T-helper 2 cell treated with Interferon-gamma antibody and Interleukin-4, amounts not matched to agents 5 μg/mL and 100 μg/mL, for 36 hours (primary cell): ENCODE measurements at regions not wholly inside any gene's neighbourhood (a gene's known extent, or its start where the extent isn't known, plus 50 kb on each side); places are given as distances from the start of the nearest gene placed in this dataset.
"Not testable (repeated sequence)": the region's sequence is repeated elsewhere in the genome, so short reads cannot be mapped to it uniquely, and the experiment has no call there.

ENCODE experiments used
- DNase-seq: peaks from one replicate; pipeline ENCODE4 v3.0.0; 2021; ENCODE audit warnings: low spot score
- H3K27ac Mint-ChIP-seq: one replicate; pipeline ENCODE4 v1.8.0; 2021; ENCODE audit warnings: mild to moderate bottlenecking, mixed read lengths
- H3K27me3 Mint-ChIP-seq: one replicate; pipeline ENCODE4 v1.8.0; 2021; ENCODE audit warnings: low read depth, mixed read lengths
- H3K36me3 Mint-ChIP-seq: one replicate; pipeline ENCODE4 v1.8.0; 2021; ENCODE audit warnings: low read depth, mixed read lengths
- H3K4me1 Mint-ChIP-seq: one replicate; pipeline ENCODE4 v1.8.0; 2021; ENCODE audit warnings: low read depth, mixed read lengths
- H3K4me3 Mint-ChIP-seq: one replicate; pipeline ENCODE4 v1.8.0; 2022; ENCODE audit warnings: mild to moderate bottlenecking, moderate library complexity, mixed read lengths
- H3K9me3 Mint-ChIP-seq: one replicate; pipeline ENCODE4 v1.8.0; 2021; ENCODE audit warnings: mixed read lengths

- no peaks in the 10 kb centered on the region for H3K4me1 Mint-ChIP-seq
- DNase-seq: no peak
- H3K36me3 Mint-ChIP-seq: peaks cover 1% of the 10 kb centered on the region
- no peak overlapping the region for H3K27ac Mint-ChIP-seq
- peaks cover 32% of the 10 kb centered on the region for H3K9me3 Mint-ChIP-seq
- no peak overlapping the region for H3K4me3 Mint-ChIP-seq
- H3K27me3 Mint-ChIP-seq: no peaks in the 10 kb centered on the region
These were observed 2221.6 kb upstream of the AGA start for GRCh38 chr4:179663641-179664429.

- H3K4me3 Mint-ChIP-seq: no peak overlapping the region
- peaks cover 32% of the 10 kb centered on the region for H3K9me3 Mint-ChIP-seq
- H3K27me3 Mint-ChIP-seq: no peaks in the 10 kb centered on the region
- no peak overlapping the region for H3K27ac Mint-ChIP-seq
- no peak for DNase-seq
- no peaks in the 10 kb centered on the region for H3K4me1 Mint-ChIP-seq
- peaks cover 1% of the 10 kb centered on the region for H3K36me3 Mint-ChIP-seq
These were observed 2222.3 kb upstream of the AGA start for GRCh38 chr4:179664430-179665027.

GRCh38 chr4:179666226-179666625 is 2224.0 kb upstream of the AGA start:
- Mint-ChIP-seq H3K4me1 (no peaks in the 10 kb centered on the region), H3K36me3 (peaks cover 1% of the 10 kb centered on the region), H3K27me3 (no peaks in the 10 kb centered on the region), H3K27ac (no peak overlapping the region), H3K9me3 (peaks cover 21% of the 10 kb centered on the region), H3K4me3 (no peak overlapping the region)
- DNase-seq: no peak

GRCh38 chr4:179671609-179672008 is 2229.4 kb upstream of the AGA start:
- Mint-ChIP-seq H3K27me3 (no peaks in the 10 kb centered on the region), H3K27ac (no peak overlapping the region), H3K9me3 (peaks cover 15% of the 10 kb centered on the region), H3K4me3 (no peak overlapping the region), H3K4me1 (no peaks in the 10 kb centered on the region), H3K36me3 (no peaks in the 10 kb centered on the region)
- DNase-seq: no peak

- H3K27me3 Mint-ChIP-seq: no peaks in the 10 kb centered on the region
- peaks cover 47% of the 10 kb centered on the region for H3K9me3 Mint-ChIP-seq
- no peak overlapping the region for H3K27ac Mint-ChIP-seq
- no peaks in the 10 kb centered on the region for H3K36me3 Mint-ChIP-seq
- no peak for DNase-seq
- no peaks in the 10 kb centered on the region for H3K4me1 Mint-ChIP-seq
- H3K4me3 Mint-ChIP-seq: no peak overlapping the region
These were observed 2236.0 kb upstream of the AGA start for GRCh38 chr4:179678093-179678814.

GRCh38 chr4:179683661-179684060 is 2241.4 kb upstream of the AGA start:
- H3K27me3 Mint-ChIP-seq, H3K4me1 Mint-ChIP-seq, DNase-seq, H3K36me3 Mint-ChIP-seq, H3K27ac Mint-ChIP-seq, H3K4me3 Mint-ChIP-seq: not testable (repeated sequence)
- H3K9me3 Mint-ChIP-seq: peaks cover 28% of the 10 kb centered on the region

- Mint-ChIP-seq H3K36me3 (no peaks in the 10 kb centered on the region), H3K4me3 (no peak overlapping the region), H3K9me3 (peaks cover 25% of the 10 kb centered on the region), H3K27ac (no peak overlapping the region), H3K27me3 (no peaks in the 10 kb centered on the region), H3K4me1 (no peaks in the 10 kb centered on the region)
- no peak for DNase-seq
These were observed 2250.0 kb upstream of the AGA start for GRCh38 chr4:179692222-179692621.

- H3K36me3 Mint-ChIP-seq: no peaks in the 10 kb centered on the region
- H3K4me3 Mint-ChIP-seq: no peak overlapping the region
- H3K27me3 Mint-ChIP-seq: no peaks in the 10 kb centered on the region
- no peak for DNase-seq
- no peak overlapping the region for H3K27ac Mint-ChIP-seq
- no peaks in the 10 kb centered on the region for H3K4me1 Mint-ChIP-seq
- H3K9me3 Mint-ChIP-seq: peaks cover 33% of the 10 kb centered on the region
These were observed 2252.9 kb upstream of the AGA start for GRCh38 chr4:179695175-179695574.

GRCh38 chr4:179698321-179698720 is 2256.1 kb upstream of the AGA start:
- DNase-seq: no peak
- H3K9me3 Mint-ChIP-seq: peaks cover 26% of the 10 kb centered on the region
- no peak overlapping the region for H3K27ac Mint-ChIP-seq
- no peaks in the 10 kb centered on the region for H3K4me1 Mint-ChIP-seq
- H3K27me3 Mint-ChIP-seq: no peaks in the 10 kb centered on the region
- H3K4me3 Mint-ChIP-seq: no peak overlapping the region
- no peaks in the 10 kb centered on the region for H3K36me3 Mint-ChIP-seq

- Mint-ChIP-seq H3K36me3 (no peaks in the 10 kb centered on the region), H3K27me3 (no peaks in the 10 kb centered on the region), H3K4me3 (no peak overlapping the region), H3K9me3 (peaks cover 4% of the 10 kb centered on the region), H3K4me1 (no peaks in the 10 kb centered on the region), H3K27ac (no peak overlapping the region)
- DNase-seq: no peak
These were observed 2267.9 kb upstream of the AGA start for GRCh38 chr4:179709961-179710624.

GRCh38 chr4:179719766-179720450 is 2277.7 kb upstream of the AGA start:
- no peak for DNase-seq
- Mint-ChIP-seq H3K36me3 (no peaks in the 10 kb centered on the region), H3K4me1 (no peaks in the 10 kb centered on the region), H3K4me3 (no peak overlapping the region), H3K27ac (no peak overlapping the region), H3K27me3 (no peaks in the 10 kb centered on the region), H3K9me3 (peaks cover 35% of the 10 kb centered on the region)

GRCh38 chr4:179726491-179726890 is 2284.3 kb upstream of the AGA start:
- H3K4me1 Mint-ChIP-seq, H3K36me3 Mint-ChIP-seq, DNase-seq, H3K27ac Mint-ChIP-seq, H3K27me3 Mint-ChIP-seq, H3K4me3 Mint-ChIP-seq: not testable (repeated sequence)
- H3K9me3 Mint-ChIP-seq: peaks cover 24% of the 10 kb centered on the region

- H3K4me1 Mint-ChIP-seq: no peaks in the 10 kb centered on the region
- no peaks in the 10 kb centered on the region for H3K27me3 Mint-ChIP-seq
- no peaks in the 10 kb centered on the region for H3K36me3 Mint-ChIP-seq
- H3K27ac Mint-ChIP-seq: no peak overlapping the region
- no peak for DNase-seq
- no peak overlapping the region for H3K4me3 Mint-ChIP-seq
- H3K9me3 Mint-ChIP-seq: peaks cover 17% of the 10 kb centered on the region
These were observed 2286.1 kb upstream of the AGA start for GRCh38 chr4:179728305-179728704.
